HG02938 (cell line): ENCODE measurements at regions not wholly inside any gene's neighbourhood (a gene's known extent, or its start where the extent isn't known, plus 50 kb on each side); places are given as distances from the start of the nearest gene placed in this dataset.
A peak's percentile ranks its signal among the peaks of the same experiment; 100 is the strongest.
"Not testable (repeated sequence)": the region's sequence is repeated elsewhere in the genome, so short reads cannot be mapped to it uniquely, and the experiment has no call there.

ENCODE experiments used
- ATAC-seq: cut with Tn5 transposase; IDR thresholded peaks from one replicate; pipeline ENCODE4 v1.9.1; 2021; ENCODE audit warnings: mild to moderate bottlenecking, moderate library complexity; ENCODE audit not compliant: unreplicated experiment

GRCh38 chrX:56343219-56343618 lies 111.1 kb downstream of the KLF8 start:
- no peak for ATAC-seq

GRCh38 chrX:56343664-56344063 lies 111.5 kb downstream of the KLF8 start:
- ATAC-seq, result no peak

- not testable (repeated sequence) for ATAC-seq
Measured at GRCh38 chrX:56358145-56358544, 126.0 kb downstream of the KLF8 start.

- ATAC-seq, result not testable (repeated sequence)
Measured at GRCh38 chrX:56365171-56365570, 133.0 kb downstream of the KLF8 start.

GRCh38 chrX:56366901-56367300 lies 134.7 kb downstream of the KLF8 start:
- ATAC-seq, result no peak

- ATAC-seq, result no peak
Measured at GRCh38 chrX:56368962-56369361, 136.8 kb downstream of the KLF8 start.

GRCh38 chrX:56379984-56380780 lies 148.0 kb downstream of the KLF8 start:
- not testable (repeated sequence) for ATAC-seq

GRCh38 chrX:56382278-56382677 lies 150.1 kb downstream of the KLF8 start:
- peak; percentile 64 for ATAC-seq

GRCh38 chrX:56385336-56385735 lies 153.2 kb downstream of the KLF8 start:
- ATAC-seq, result no peak

GRCh38 chrX:56385960-56386359 lies 153.8 kb downstream of the KLF8 start:
- ATAC-seq, result no peak

- no peak for ATAC-seq
Measured at GRCh38 chrX:56397636-56398035, 165.5 kb downstream of the KLF8 start.

GRCh38 chrX:56402207-56402606 lies 161.2 kb upstream of the UBQLN2 start:
- ATAC-seq, result no peak

GRCh38 chrX:56429581-56429980 lies 133.8 kb upstream of the UBQLN2 start:
- ATAC-seq, result no peak

GRCh38 chrX:56451981-56452380 lies 111.4 kb upstream of the UBQLN2 start:
- ATAC-seq, result not testable (repeated sequence)

GRCh38 chrX:56462389-56462788 lies 101.0 kb upstream of the UBQLN2 start:
- ATAC-seq, result no peak

- ATAC-seq, result no peak
Measured at GRCh38 chrX:56468441-56468840, 95.0 kb upstream of the UBQLN2 start.

GRCh38 chrX:56494923-56495322 lies 68.5 kb upstream of the UBQLN2 start:
- ATAC-seq, result not testable (repeated sequence)

GRCh38 chrX:56498756-56499155 lies 64.7 kb upstream of the UBQLN2 start:
- ATAC-seq, result no peak

- no peak for ATAC-seq
Measured at GRCh38 chrX:56499372-56499771, 64.1 kb upstream of the UBQLN2 start.

- ATAC-seq, result no peak
Measured at GRCh38 chrX:56503941-56504673, 59.3 kb upstream of the UBQLN2 start.

- no peak for ATAC-seq
Measured at GRCh38 chrX:56505866-56506265, 57.6 kb upstream of the UBQLN2 start.
